ENCODE measurements at regions not wholly inside any gene's neighbourhood (a gene's known extent, or its start where the extent isn't known, plus 50 kb on each side); places are given as distances from the start of the nearest gene placed in this dataset.
A peak's percentile ranks its signal among the peaks of the same experiment; 100 is the strongest.

- DNase-seq (ENCODE audit: low spot score): no peak
- Histone ChIP-seq H3K36me3 (no peaks in the 10 kb centered on the region), H3K4me3 (no peak overlapping the region), H3F3A (ENCODE audit: low read depth) (no peaks in the 10 kb centered on the region), H3K4me1 (peaks cover 8% of the 10 kb centered on the region), H3K9ac (no peak overlapping the region), H3K9me3 (ENCODE audit: low read depth) (no peaks in the 10 kb centered on the region), H3K79me2 (ENCODE audit: low read depth) (no peaks in the 10 kb centered on the region), H3K4me2 (no peak overlapping the region), H4K20me1 (ENCODE audit: low read depth) (no peaks in the 10 kb centered on the region), H3K27ac (no peak overlapping the region), H2AFZ (replicated peaks) (peak overlapping the region; percentile 71), H3K27me3 (no peaks in the 10 kb centered on the region)
- H3K9me3 Mint-ChIP-seq: peaks cover 2% of the 10 kb centered on the region
- peaks cover 3% of the 10 kb centered on the region for H3K4me1 Mint-ChIP-seq
- TF ChIP-seq EZH2 (IDR thresholded peaks at IDR 0.05): no peak
- no peak for TF ChIP-seq CTCF (IDR thresholded peaks at IDR 0.05)
- no peak for TF ChIP-seq EZH2phosphoT487 (IDR thresholded peaks at IDR 0.05)
- no peaks in the 10 kb centered on the region for H3K36me3 Mint-ChIP-seq
- H3K4me3 Mint-ChIP-seq: peak overlapping the region; percentile 57
- H3K27ac Mint-ChIP-seq: peak overlapping the region; percentile 69
- H3K27me3 Mint-ChIP-seq (ENCODE audit: insufficient read depth, low read depth): peaks cover 3% of the 10 kb centered on the region
Measured at GRCh38 chr18:39365836-39366485, 1800.4 kb upstream of the CELF4 start.

- H3K36me3 Mint-ChIP-seq: no peaks in the 10 kb centered on the region
- H2AFZ ChIP-seq (replicated peaks): peak overlapping the region; percentile 91
- peaks cover 12% of the 10 kb centered on the region for H3K4me1 Mint-ChIP-seq
- no peaks in the 10 kb centered on the region for H3K79me2 ChIP-seq (ENCODE audit: low read depth)
- H3K9ac ChIP-seq: no peak overlapping the region
- H3K27me3 Mint-ChIP-seq (ENCODE audit: insufficient read depth, low read depth): peaks cover 2% of the 10 kb centered on the region
- no peaks in the 10 kb centered on the region for H3K27me3 ChIP-seq
- H3K4me3 Mint-ChIP-seq: no peak overlapping the region
- no peaks in the 10 kb centered on the region for H3K9me3 Mint-ChIP-seq
- TF ChIP-seq EZH2phosphoT487 (IDR thresholded peaks at IDR 0.05) (no peak), EZH2 (IDR thresholded peaks at IDR 0.05) (no peak), CTCF (IDR thresholded peaks at IDR 0.05) (no peak)
- no peaks in the 10 kb centered on the region for H3K9me3 ChIP-seq (ENCODE audit: low read depth)
- peak overlapping the region; percentile 32 for H3K4me2 ChIP-seq
- H3K4me3 ChIP-seq: no peak overlapping the region
- no peak for DNase-seq (ENCODE audit: low spot score)
- peaks cover 21% of the 10 kb centered on the region for H3K4me1 ChIP-seq
- H3F3A ChIP-seq (ENCODE audit: low read depth): peaks cover 6% of the 10 kb centered on the region
- no peaks in the 10 kb centered on the region for H3K36me3 ChIP-seq
- H3K27ac Mint-ChIP-seq: no peak overlapping the region
- H3K27ac ChIP-seq: peak overlapping the region; percentile 61
- no peaks in the 10 kb centered on the region for H4K20me1 ChIP-seq (ENCODE audit: low read depth)
Measured at GRCh38 chr18:39360072-39360471, 1794.5 kb upstream of the CELF4 start.

DNA sequence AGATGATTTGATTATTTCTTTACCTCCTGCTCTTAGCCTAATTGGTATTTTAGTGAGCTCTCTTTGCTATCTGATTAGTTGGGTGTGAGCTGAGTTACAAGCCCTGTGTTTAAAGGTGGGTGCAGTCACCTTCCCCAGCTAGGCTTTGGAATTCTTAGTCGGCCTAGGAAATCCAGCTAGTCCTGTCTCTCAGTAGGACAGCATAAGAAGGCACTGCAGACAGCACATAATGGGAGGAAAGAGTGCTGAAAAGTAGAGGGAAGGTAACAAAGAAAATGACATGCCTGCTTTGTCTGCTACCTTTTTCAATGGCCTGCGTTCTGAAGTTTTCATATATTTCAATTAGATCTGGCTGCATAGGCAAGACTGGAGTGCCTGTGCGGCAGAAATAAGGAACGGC is 1794.0 kb upstream of the CELF4 start:
- Histone ChIP-seq H2AFZ (replicated peaks) (peak overlapping the region; percentile 91), H3K4me2 (peak overlapping the region; percentile 32), H3K79me2 (ENCODE audit: low read depth) (no peaks in the 10 kb centered on the region), H3F3A (ENCODE audit: low read depth) (peaks cover 6% of the 10 kb centered on the region), H4K20me1 (ENCODE audit: low read depth) (no peaks in the 10 kb centered on the region), H3K9ac (no peak overlapping the region), H3K27ac (peak overlapping the region; percentile 61), H3K36me3 (no peaks in the 10 kb centered on the region), H3K9me3 (ENCODE audit: low read depth) (no peaks in the 10 kb centered on the region), H3K4me3 (no peak overlapping the region), H3K4me1 (peaks cover 21% of the 10 kb centered on the region), H3K27me3 (no peaks in the 10 kb centered on the region)
- peaks cover 2% of the 10 kb centered on the region for H3K27me3 Mint-ChIP-seq (ENCODE audit: insufficient read depth, low read depth)
- no peaks in the 10 kb centered on the region for H3K36me3 Mint-ChIP-seq
- H3K27ac Mint-ChIP-seq: no peak overlapping the region
- no peak for TF ChIP-seq EZH2phosphoT487 (IDR thresholded peaks at IDR 0.05)
- TF ChIP-seq CTCF (IDR thresholded peaks at IDR 0.05): no peak
- H3K9me3 Mint-ChIP-seq: no peaks in the 10 kb centered on the region
- peak; percentile 26 for DNase-seq (ENCODE audit: low spot score)
- H3K4me1 Mint-ChIP-seq: peaks cover 12% of the 10 kb centered on the region
- no peak overlapping the region for H3K4me3 Mint-ChIP-seq
